Renal cortex interstitium (tissue), 11 donors: ENCODE measurements at regions not wholly inside any gene's neighbourhood (a gene's known extent, or its start where the extent isn't known, plus 50 kb on each side); places are given as distances from the start of the nearest gene placed in this dataset.

Experiments used
- DNase-seq, 11 donors: peaks; one replicate each; pipeline ENCODE4 v3.0.0-alpha.2; 2013; ENCODE audit warnings: low read depth in 9 of 11, low spot score in 4 of 11; ENCODE audit errors: extremely low read depth in 1 of 11

DNA sequence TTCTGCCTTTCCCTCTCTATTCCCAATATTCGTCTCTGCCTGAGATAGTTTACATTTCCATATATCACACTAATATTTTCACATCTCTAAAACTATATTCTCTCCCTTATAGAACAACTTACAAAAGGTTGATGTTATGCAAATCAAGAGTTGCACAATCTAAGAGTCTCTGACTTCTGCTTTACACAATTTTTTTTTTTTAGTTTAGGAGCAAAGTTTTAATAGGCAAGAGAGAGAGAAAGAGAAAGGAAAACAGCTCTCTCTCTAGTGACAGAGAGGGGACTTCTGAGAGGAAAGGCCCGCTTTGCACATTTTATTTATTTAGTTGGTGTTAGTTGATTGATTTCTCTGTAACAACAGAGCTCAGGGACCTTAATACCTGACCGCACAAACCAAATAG is 380.2 kb downstream of the TXNL1 start:
- DNase-seq: no peak

DNA sequence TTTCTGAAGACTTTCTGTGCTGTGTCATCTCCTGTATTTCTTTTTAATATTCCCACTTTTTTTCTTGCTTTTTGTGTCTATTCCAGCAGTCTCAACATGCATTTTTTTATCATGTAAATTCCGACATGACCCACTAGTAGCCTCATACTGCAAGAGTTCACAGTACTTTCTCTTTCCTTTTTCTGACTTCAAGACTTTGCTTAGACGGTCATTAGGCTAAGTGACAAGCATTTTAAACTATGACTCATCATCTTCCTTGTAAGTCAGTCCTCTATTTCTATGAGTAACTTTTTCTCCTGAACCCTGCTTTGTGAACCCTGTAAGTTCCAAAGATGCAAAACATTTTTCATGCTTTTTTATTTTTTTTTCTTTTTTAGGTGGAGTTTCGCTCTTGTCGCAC is 381.2 kb downstream of the TXNL1 start:
- peak in 1 of 11 donors; percentile 5 for DNase-seq

DNA sequence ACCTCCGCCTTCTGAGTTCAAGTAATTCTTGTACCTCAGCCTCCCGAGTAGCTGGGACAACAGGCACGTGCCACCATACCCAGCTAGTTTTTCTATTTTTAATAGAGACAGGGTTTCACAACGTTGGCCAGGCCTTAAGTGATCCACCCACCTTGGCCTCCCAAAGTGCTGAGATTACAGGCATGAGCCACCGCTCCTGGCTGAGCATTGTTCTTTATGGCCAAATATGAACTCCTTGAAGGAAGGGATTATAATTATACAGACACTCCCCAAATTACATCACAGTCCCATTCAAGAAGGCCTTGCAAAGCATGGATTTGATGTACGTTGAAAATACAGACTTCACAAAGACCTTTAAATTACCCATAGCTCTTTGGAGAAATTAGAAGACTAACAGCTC is 381.7 kb downstream of the TXNL1 start:
- no peak for DNase-seq

DNA sequence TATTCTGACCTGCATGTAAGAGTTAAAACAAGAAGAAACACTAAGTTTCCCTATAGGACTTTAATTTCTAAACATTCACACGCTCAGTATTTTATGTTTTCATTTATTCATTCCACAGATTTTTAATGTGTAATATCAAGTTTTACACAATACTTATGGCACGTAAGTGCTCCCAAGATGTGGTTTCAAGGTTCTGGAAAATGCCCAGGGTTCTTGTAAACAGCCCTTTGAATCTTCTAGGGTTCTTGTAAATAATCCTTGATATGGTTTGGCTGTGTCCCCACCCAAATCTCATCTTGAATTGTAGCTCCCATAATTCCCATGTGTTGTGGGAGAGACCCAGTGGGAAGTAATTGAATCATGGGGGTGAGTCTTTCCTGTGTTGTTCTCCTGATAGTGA is 383.0 kb downstream of the TXNL1 start:
- no peak for DNase-seq

DNA sequence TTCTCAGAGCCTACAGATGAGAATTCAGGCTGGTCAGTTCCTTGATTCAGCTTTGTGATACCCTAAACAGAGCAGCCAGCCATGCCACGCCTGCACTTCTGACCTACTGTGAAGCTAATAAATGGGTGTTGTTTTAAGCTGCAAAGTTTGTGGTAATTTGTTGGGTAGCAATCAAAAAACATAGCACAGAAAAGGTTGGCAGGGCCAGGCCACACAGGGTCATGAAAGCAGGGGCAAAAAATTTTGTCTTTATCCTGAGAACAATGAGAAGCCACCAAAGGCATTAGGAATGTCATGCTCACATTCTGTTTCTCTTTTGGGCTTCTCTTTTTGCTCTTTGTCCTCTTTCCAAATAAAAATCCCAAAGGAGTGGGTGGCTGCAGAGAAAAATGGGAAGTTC is 385.9 kb downstream of the TXNL1 start:
- no peak for DNase-seq

DNA sequence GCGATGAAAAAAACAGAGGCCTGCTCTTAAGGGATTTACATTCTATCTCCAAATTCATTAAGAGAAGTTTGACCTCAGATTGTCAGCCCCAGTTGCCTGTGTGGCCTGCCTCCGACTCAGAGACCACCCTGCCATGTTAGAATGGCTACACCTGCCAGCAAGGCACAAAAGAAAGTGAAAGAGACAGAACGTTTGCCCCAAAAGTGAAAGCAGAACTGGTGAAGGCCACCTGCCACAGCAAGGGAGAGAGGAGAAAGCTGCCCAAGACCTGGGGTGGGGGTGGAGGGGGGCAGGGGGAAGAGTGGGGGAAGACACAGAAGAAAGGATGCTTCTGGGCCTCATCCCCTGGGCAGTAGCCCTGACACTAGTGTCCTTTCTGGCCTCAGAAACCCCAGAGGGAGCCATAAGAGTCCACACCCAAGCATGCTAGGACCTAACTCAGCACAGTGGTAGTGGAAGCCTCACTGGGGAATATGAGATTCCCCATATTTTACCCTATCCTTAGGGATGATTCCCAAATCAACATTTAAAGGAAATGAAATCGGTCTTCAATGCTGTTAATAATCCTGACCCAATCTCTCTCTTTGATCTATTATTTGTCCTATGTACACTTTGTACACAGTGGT is 389.7 kb downstream of the TXNL1 start:
- no peak for DNase-seq

DNA sequence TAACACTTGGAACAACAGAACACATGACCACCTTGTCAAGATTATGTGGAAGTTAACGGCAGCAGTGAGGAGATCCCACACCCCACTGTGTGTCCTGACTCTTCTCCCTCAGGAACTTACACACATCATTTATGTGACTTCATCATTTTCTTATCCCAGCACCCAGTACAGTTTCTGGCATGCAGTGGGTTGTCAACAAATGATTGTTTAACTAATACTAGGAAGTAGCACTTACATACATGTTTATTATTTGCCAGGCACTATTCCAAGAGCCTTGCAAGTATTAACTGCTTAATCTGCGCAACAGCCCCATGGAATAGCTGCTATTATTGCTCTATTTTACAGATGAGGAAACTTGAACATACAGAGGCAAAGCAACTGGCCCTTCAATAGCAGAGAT is 391.5 kb downstream of the TXNL1 start:
- DNase-seq: no peak

DNA sequence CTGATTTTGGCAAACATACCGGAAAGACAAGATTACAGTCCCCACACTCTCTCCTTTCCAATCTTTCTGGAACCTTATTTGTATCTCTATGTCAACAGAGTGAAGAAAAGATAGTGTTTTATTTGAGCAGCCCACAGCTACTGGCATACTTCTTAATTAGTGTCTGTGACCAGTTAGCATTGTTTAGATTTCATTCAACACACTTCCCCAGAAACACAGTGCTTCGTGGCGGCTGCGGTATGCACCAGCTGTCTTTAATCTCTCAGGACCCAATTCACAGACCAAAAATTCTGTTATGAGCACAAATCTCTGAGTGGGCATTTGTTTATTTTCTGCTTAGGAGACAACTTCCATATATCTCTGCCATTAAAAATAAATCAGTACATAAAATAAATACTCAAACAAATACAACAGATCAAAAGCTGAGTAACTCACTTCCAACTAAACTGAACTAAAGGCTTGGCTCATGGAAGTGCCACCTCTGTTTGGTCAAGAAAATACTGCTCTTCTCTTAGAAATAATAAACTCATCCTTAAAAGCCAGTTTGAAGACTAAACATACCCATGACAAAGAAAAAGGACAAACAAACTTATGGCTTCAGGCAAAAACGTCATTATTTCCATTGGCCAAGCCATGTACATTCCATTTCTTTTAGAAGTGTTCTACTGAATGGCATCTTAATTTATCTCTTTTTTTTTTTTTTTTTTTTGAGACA is 392.4 kb downstream of the TXNL1 start:
- peak in 1 of 11 donors; percentile 19 for DNase-seq

DNA sequence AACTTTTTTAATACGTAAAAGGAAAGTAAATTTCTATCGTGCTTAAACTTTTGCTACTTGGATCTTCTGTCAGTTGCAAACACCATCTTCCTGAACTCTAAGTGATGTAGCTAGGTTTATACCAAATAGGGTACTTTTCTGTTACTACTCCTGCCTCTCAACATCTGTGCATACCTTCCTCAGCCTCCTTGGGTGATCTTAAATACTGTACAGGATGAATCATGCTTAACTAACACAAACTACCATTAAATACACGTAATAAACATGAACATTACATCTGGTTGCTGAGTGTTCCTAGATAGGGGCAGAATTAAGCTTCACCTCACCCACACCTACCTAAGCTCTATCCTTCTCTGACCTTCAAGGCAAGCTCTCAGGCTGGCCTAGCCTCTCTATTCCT is 398.0 kb downstream of the TXNL1 start:
- DNase-seq: no peak

DNA sequence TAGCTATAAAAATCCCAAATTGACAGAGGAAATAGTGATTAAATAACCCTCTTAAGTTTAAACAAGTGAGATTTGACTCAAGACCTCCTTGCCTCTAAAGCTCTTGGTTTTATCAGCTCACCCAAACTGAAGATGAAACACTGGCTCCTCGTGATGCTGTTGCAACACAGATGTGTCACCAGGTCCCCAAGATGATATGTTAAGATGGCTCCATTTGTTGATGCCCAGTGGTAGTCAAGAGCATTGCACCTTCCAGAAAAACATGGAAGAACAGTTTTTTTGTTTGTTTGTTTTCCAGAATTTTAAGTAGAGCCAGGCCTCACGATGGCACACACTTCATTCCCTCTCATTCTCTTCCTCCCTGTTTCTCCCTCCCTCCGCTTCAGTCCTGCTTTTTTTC is 399.8 kb downstream of the TXNL1 start:
- no peak for DNase-seq

DNA sequence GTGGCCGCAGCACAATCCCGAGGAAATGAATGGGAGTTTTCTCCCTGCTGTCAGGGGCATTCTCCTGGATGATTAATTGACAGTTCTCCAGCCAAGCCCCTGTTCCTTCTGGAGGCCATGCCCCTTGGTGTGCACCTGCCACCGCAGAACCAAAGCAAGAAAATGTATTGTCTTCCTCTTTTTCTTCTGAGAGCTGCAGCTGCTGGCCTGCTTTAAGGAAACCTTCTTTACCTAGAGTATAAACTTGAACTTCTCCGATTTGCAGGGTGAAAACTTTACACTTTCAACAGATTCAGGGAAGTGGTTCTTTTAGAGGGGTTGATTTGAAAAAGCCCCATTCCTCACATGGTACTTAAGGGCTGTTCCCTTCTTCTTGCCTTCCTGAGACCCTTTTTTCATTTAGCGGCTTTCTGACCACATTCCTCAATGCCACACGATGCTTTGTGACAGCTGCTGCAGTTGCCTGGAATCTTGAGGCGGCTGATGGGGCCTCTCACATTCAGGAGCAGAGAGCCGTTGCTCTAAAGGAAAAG is 402.8 kb downstream of the TXNL1 start:
- peak in 2 of 11 donors; percentile 6 to 7 for DNase-seq

DNA sequence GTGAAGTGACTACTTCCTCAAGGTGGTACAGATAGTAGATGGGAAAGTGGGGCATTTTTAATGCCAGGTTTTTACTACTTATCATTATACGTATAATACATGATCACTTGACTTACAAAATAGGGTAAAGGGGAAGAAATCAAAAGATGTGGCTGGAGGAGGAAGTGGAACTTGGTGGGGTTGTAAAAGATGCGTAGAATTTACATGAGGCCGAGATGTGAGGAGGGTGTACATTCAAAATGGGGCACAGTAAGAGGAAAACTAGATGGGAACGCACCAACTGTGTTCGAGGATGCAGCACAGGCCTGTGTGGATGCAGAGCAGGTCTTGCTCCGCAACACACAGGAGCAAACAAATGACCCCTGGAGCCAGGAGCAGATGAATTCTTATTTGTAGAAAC is 403.3 kb downstream of the TXNL1 start:
- DNase-seq: no peak

DNA sequence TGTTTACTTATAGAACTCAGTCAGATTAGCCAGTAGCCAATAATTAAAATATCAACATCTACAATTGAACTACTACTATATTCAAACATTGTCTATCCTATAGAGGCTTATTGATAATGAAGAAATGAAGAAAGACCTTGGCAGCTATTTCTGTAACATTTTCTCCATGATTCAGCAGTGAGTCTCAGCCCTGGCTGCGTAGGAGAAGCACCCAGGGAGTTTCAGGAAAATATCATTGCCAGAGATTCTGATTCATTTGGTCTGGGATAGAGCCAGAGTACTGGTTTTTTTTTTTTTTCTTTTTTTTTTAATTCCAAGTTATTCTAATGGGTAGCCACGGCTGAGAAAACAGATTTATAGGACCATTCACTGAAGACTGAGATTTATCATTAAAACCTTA is 404.8 kb downstream of the TXNL1 start:
- no peak for DNase-seq

DNA sequence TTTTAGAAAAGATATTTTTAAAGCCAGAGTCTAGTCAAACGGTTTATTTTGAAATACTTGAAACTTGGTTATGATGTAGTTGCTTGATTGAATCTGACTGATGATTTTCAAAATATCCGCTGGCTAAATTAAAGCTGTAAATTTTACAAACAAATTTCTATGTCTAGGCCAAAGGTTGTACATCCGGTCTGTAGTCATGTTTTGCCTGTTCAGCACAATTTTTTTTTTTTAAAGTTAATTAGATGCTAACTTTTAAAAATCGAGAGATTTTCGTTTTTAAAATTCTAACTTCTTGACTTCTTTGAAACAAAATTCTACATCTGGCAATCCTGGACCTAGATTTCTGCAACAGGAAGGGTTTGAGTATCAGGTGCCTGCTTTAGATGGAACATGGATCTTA is 412.4 kb downstream of the TXNL1 start:
- no peak for DNase-seq

DNA sequence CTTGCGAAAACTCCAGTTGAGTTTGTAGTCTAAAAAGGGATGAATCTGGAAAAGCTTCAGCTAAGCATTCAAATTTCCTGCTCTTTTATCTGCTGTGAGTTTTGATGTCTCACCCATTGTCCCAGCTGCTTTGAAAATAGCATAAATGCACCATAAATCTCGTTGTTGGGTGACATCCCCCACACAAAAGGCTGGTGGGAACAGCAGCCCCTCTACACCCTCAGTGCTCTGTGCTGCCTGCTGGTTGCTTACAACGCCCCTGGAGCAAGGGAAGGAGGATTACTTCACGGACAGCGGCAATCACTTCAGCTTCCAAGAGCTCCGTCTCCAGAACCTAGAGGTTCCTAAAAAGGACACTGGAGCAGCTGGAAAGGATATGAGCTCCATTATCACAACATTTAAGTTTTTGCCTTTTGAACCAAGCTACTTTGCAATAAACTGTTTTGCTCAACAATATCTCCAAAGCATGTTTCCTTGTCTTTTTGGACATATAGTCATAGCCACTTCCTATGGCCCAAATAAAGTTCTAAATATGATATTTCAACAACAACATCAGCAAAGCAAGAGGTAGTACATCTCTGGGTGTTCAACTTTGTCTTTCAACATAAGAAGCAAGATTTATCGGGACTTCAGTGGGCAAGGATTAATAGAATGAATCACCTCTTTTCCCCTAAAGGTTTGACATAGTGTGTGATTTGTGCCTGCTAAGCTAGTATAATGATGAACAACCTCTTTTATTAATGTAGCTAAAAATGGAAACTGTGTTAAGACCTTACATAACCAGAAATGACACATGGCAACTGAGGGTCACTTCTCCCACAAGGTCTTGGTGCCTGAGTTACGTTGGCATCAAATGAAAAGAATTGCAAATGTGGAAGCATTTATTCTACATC is 413.5 kb downstream of the TXNL1 start:
- DNase-seq: peak in 2 of 11 donors; percentile 5 to 12

DNA sequence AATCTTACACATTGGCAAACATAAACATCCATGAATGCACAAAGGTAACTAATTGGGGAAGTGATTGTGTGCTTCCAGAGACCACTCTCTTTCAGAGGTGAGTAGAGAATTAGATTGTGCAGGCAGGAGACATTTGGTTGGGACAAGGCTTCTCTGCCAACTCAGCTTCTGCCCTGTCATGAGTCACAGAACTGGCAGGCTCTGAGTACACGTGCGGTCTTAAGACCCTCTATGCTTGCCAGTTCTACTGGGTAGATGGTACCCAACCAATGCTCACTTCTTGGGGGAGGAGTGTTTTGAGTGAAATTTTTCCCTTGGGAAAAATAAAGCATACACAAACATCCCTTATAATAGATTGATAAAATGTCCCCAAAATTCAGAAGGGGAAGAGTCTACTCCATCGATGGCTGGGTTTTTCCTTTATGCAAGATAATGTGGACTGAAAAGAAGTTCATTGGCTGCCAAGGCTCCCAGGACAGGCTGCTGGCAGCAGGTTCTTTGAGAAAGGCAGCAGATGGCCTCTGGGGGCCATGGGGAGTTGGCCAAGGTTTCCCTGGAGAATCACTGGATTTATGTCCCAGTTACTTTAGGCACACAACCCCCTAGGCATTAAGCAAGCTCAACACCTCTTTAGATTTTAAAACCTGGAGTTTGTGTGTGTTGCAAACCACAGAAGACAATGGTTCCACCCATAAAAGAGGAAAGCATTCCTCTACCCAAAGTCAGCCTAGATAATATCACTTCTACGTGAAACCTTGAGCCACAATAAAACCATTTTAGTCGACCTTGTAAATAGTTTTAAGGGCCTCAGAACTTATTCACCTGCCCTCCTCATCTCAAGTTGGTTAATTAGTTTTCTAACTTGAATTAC is 417.0 kb downstream of the TXNL1 start:
- DNase-seq: no peak

DNA sequence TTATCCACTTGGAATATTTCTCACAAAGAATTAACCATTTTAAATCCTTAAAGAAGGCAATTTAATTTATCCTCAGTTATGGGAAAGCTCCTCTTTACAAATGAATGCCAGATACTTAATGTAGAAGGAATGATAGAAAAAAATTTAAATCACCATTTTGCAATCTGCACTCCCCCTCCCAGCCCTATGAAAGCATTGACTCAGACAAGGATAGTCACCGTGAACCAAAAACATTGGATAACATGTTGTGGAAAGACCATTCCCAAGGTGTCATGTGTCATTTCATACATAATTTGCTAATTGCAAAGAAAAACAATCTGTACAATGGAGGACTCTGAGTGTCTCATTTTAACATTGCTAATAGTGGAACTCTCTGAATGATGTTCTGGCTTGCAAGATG is 421.0 kb downstream of the TXNL1 start:
- DNase-seq: no peak

DNA sequence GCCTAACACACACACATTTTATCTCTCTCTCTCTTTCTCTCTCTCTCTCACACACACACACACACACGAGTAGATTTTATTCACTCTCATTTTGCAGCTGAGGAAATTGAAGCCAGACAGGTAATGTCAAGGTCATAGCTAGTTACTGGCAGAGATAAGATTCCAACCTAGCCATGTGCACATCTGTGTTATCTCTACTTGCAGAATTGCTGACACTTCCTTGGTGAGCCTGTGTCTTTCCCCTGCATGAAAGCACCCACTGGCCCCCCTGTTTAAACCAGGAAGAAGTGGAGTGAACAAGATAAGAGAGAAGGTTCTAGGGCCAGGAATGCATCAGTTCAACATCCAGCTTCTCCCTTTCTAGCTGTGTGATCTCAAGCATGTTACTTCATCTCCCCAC is 423.7 kb downstream of the TXNL1 start:
- no peak for DNase-seq

DNA sequence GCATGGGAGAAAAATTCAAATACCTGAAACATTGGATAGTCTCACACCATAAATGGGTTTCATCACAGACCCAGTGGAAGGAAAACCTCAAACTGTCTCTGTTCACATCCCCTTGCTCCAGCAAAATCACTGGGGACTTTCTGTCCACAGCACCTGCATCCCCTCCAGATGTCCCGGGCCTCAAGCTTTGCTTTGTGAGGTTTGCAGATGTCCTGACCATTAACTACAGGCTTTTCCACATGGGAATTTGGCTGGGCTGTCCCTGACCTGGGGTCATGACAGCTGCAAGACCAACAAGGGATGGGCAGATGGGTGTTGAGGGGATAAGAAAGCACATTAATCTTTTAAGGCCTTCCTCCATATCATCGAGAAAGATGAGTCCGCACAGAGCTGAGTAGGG is 427.9 kb downstream of the TXNL1 start:
- no peak for DNase-seq
